MM.1S (cell line): ENCODE measurements at regions not wholly inside any gene's neighbourhood (a gene's known extent, or its start where the extent isn't known, plus 50 kb on each side); places are given as distances from the start of the nearest gene placed in this dataset.

Source experiments
- EZH2 ChIP-seq: fragments of 300-600 bp; sonication (generic); optimal IDR thresholded peaks from 2 replicates; pipeline ENCODE3; 2017; ENCODE audit warnings: low read depth, mild to moderate bottlenecking, antibody characterized with exemption, low read length, mixed read lengths
- EZH2phosphoT487 ChIP-seq: fragments of 300-600 bp; sonication (generic); IDR thresholded peaks from 2 replicates; pipeline ENCODE4 v1.6.1; 2018; ENCODE audit warnings: antibody characterized with exemption, low read length
- TF ChIP-seq, protein P1 (sequence below): fragments of 300-600 bp; sonication (generic); IDR thresholded peaks from 2 replicates; pipeline ENCODE4 v1.5.1; 2016; ENCODE audit warnings: antibody characterized with exemption, low read length, mixed read lengths

DNA sequence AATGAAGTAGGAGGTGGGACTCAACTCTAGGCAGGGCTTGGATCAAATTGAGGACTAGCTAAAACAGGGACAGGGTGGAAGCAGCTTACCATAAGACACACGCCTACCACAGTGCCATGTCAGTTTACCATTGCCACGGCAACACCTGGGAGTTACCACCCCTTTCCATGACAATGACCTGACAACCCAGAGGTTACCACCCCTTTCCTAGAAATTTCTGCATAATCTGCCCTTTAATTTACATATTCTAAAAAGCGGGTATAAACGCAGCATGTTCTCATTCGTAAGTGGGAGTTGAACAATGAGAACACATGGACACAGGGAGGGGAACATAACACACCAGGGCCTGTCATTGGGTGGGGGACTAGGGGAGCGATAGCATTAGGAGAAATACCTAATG is 72.7 kb downstream of the GCC1 start:
- TF ChIP-seq, protein P1, sequence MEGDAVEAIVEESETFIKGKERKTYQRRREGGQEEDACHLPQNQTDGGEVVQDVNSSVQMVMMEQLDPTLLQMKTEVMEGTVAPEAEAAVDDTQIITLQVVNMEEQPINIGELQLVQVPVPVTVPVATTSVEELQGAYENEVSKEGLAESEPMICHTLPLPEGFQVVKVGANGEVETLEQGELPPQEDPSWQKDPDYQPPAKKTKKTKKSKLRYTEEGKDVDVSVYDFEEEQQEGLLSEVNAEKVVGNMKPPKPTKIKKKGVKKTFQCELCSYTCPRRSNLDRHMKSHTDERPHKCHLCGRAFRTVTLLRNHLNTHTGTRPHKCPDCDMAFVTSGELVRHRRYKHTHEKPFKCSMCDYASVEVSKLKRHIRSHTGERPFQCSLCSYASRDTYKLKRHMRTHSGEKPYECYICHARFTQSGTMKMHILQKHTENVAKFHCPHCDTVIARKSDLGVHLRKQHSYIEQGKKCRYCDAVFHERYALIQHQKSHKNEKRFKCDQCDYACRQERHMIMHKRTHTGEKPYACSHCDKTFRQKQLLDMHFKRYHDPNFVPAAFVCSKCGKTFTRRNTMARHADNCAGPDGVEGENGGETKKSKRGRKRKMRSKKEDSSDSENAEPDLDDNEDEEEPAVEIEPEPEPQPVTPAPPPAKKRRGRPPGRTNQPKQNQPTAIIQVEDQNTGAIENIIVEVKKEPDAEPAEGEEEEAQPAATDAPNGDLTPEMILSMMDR: no peak
- no peak for TF ChIP-seq EZH2phosphoT487
- TF ChIP-seq EZH2: no peak
